GM21529 (cell line): ENCODE measurements at regions not wholly inside any gene's neighbourhood (a gene's known extent, or its start where the extent isn't known, plus 50 kb on each side); places are given as distances from the start of the nearest gene placed in this dataset.
"Not testable (repeated sequence)": the region's sequence is repeated elsewhere in the genome, so short reads cannot be mapped to it uniquely, and the experiment has no call there.

Source experiments
- ATAC-seq: cut with Tn5 transposase; IDR thresholded peaks from one replicate; pipeline ENCODE4 v1.9.1; 2021; ENCODE audit not compliant: unreplicated experiment

GRCh38 chr11:134737563-134738510 is 325.8 kb upstream of the B3GAT1 start:
- ATAC-seq, result no peak

DNA sequence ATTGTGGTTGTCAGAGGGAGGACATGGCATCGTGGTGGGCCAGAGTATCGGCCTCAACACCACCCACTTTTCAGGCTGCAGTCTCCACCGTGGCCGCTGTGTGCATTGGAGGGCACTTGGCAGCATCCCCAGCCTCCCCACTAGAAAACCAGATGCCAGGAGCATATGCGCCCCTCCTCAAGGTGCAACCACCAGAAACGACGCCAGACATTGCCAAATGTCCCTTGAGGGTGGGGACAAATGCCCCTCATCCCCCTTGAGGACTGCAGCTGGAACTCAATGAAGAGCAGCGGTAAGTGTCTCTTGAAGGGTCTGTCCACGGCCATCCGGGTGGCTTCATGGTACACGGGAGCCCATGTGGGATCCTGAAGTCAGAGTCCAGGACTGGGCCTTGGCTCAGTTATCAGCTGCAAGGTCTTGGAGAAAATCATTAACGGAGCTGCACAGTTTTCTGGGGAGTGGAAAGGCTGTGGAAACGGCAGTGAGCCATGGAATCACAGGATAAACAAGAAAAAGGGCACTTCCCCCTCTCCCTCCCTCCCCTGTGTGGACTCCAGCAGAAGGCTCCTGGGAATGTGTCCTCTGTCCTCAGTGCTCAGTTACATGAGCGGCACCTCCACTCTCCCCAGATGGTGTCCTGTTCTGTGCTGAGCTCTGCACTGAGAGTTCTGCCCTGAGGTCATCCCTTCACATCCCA is 324.4 kb upstream of the B3GAT1 start:
- ATAC-seq, result no peak

- ATAC-seq, result no peak
Observed at GRCh38 chr11:134734894-134735293, 322.9 kb upstream of the B3GAT1 start.

DNA sequence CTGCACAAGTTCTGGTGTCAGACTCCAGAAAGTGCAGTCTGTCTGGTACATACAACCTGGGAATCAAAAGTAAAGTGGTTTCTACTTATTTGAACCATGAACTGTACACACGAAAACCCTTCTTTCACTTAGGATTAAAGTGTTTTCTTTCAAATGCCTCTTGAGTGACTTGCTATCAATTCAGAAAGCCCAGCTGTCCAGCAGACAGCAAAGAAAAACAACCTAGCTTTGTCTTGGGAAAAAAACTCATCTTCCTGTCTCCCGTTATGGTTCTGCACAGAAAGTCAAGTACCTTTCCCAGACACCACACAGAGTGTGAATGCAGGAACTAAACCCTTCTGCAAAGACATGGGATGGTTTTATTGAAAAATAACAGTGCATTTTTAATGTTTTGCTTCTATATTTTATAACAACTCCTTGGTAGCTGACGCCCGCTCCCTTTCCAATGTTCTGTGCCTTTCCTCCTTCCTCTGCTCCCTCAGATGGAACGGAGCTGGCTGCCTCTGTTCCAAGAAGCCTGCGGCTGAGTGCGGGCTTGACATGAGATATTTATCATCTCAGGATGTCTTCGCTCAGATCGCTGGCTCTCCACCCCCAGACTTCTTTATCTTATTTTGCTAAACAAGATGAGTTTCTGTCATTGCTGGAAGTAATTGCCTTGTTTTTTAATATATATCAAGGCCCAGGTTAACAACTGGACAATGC is 322.3 kb upstream of the B3GAT1 start:
- no peak for ATAC-seq

GRCh38 chr11:134733646-134734045 is 321.6 kb upstream of the B3GAT1 start:
- ATAC-seq, result no peak

- no peak for ATAC-seq
Observed at GRCh38 chr11:134731213-134731961, 319.3 kb upstream of the B3GAT1 start.

DNA sequence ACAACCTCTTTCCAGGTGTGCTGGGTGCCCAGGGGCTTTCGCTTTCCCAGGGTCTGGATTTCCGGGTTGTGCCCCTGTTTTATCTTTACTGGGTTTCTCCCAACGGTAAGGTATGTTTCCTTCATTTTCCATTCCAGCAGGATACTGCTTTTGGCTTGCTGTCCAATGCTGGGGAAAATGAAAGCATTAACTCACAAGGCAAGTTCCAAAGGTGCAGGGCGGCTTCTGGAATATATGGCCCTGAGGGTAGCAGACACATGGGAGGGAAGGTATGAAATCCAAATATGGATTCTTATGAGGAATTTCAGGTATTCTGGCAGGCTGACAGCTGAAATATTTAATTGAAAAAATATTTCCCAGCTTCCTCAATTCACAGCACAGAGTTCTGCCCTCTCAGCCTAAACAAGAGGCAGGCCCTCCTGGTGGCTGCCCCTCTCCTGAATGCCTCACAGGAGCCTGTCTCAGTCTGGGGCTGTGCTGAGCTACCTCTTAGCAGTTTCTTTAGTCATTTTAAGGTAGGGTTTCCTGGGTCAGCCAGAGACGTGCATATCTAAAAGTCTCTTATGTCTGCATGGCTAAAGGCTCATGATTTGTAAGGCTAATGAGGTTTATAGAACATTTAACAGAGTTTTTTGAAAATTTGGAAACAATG is 318.6 kb upstream of the B3GAT1 start:
- no peak for ATAC-seq

GRCh38 chr11:134730101-134730500 is 318.1 kb upstream of the B3GAT1 start:
- ATAC-seq, result no peak

DNA sequence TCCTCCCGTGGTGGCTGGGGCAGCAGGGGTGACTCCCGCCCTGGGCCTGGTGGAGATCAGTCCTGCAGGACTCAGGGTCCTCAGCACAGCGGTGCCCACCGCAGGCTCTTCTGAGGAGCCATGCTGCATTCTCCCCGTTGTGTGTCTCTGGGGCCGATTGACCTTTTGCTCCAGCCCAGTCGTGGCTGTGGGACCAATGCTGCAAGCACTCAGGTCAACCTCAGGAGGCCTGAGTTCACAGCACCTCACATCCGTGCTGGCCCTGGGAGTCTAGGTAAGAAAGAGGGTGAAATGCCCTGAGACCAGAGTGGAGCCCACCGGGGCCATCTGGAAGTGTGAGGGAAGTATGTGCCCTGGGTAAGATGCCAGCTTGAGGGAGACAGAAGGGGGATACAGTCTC is 316.1 kb upstream of the B3GAT1 start:
- ATAC-seq, result no peak

DNA sequence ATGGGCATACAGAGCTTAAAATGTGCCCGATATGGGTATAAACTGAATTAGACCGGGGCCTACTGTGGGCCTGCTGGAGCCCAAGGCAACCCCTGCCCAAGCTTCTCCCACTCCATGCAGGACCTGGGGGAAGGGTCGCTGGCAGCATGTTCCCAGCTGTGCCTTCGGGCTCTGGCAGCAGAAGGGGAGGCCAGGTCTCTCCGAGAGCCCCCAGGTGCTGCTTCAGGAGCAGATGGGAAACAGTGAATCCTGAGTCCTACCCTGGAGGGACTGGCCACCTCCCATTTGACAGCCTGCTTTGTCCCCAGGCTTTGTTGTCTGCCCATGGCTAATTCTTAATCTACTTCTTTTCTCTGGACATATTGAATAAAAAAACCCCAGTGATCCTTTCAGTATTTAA is 315.6 kb upstream of the B3GAT1 start:
- ATAC-seq, result no peak

DNA sequence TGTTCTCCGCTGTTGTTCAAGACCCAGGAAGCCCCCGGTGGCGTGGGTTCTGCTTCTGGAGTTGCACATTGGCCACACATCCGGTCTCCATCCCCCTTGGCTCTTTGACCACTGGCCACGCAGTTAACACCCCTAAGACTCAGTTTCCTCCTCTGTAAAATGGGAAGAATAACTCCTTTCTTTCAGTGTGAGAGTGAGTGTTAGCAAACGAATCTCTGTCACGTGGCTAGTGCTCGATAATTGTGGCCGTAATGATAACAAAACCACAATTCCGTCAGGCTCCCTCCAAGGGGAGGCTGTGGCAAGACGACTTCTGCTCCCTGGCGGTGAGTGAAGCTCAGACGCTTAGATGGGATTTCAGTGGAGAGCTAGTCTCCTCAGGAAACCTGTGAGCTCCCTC is 315.2 kb upstream of the B3GAT1 start:
- no peak for ATAC-seq

DNA sequence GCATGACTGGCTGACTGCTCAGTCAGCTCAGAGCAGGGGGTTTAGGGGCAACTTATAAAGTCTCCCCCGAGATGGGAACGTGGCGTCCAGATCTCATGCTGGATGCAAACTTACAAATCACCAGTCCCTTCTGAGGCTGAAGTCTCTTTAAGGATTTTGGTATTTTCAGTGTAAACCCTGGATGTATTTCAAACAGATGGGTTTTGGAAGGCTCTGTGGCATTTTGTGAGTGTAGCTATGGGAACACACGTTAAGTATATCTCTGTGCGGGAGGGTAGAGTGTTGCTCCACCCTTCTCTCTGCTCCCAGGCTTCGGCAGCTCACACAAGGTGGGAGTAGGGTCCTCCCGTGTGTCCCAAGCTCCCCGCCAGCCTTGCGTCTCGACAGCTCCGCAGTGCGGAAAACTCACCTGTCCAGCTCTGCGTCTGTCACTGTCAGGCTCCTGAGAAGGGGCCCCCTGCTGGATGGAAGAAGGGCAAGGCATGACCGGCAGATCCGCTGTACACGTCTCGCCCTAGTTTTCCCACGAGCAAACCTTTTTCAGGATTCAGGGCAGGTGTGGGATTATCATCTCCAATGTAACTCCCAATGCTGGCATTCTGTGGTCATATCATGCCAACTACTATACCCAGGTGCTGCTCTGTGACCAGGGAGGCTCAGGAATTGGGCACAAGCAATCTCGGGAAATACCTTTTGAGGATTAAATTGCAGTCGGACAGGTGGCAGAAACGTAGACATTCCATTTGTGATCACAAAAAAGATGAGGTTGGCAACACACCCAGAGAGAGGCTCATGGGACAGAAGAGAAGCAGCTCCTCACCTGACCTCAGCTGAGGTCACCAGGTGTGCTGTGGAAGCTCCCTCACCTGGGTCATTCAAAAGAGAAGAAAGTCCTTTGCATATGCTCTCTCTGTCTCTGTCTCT is 313.9 kb upstream of the B3GAT1 start:
- no peak for ATAC-seq

DNA sequence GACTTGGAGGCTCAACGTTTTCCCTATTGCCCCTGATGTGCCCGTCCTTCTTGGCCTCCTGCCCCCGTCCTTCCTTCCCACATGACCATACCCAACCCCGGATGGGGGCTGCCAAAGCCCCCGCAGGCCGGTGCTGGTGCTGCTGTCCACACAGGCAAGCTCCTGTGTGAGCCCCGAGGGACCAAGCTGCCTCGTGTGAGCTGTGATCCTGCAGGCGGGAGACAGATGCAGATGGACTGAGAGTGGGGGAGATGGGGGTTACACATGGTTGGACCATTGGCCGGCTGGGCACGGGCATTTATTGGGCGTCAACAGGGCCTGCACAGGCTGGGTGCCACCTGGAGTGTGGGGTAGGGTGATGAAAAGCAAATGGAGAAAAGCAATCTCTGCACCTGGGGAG is 313.2 kb upstream of the B3GAT1 start:
- no peak for ATAC-seq

DNA sequence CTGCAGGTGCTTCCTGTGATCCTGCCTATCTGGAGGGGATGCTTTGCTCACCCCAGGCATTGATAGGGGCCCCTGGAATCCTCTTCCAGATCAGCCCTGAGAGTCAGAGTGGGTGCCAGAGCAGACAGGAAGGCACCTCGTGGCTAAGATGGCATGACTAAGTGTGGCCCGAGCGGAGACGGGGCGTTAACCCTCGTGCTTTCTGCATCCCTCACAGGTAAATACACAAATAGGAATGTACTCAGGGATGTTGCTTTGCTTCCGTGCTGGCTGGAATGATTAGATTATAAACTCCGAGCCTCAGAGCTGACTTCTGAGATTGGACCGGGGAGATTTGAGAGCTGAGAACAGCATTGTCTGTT is 312.7 kb upstream of the B3GAT1 start:
- no peak for ATAC-seq

DNA sequence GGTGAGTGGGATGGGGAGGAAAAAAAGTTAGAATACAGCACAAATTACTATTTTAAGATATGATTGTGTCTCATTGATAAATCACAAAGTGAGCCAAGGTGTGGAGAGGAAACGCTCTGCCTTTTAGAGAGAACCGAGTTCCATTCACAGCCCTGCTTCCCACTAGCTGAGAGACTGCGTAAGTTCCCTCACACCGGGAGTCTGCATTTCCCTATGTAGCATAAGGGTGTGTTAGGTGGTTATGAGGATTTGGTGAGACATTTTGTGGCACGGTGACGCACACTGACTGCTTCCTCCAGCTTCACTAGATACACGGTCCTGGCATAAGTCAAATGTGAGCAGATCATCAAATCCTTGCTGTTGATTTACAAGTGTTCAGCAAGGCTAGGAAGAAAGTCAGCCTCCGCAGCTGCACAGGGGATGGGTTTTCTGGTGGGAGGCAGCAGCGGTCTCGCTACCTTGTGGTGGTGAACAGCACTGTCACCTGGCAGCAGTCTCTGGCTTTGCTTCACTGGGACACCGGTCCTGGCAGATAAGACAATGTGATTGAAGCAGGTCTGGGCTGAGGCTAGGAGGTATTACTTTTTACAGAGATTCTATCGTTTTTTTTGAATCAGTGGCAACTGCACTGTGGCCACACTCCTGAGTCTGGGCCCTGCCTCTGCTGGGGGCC is 312.2 kb upstream of the B3GAT1 start:
- ATAC-seq, result no peak

DNA sequence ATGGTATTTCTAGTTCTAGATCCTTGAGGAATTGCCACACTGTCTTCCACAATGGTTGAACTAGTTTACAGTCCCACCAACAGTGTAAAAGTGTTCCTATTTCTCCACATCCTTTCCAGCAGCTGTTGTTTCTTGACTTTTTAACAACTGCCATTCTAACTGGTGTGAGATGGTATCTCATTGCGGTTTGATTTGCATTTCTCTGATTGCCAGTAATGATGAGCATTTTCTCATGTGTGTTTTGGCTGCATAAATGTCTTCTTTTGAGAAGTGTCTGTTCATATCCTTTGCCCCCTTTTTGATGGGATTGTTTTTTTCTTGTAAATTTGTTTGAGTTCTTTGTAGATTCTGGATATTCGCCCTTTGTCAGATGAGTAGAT is 308.6 kb upstream of the B3GAT1 start:
- ATAC-seq, result not testable (repeated sequence)

DNA sequence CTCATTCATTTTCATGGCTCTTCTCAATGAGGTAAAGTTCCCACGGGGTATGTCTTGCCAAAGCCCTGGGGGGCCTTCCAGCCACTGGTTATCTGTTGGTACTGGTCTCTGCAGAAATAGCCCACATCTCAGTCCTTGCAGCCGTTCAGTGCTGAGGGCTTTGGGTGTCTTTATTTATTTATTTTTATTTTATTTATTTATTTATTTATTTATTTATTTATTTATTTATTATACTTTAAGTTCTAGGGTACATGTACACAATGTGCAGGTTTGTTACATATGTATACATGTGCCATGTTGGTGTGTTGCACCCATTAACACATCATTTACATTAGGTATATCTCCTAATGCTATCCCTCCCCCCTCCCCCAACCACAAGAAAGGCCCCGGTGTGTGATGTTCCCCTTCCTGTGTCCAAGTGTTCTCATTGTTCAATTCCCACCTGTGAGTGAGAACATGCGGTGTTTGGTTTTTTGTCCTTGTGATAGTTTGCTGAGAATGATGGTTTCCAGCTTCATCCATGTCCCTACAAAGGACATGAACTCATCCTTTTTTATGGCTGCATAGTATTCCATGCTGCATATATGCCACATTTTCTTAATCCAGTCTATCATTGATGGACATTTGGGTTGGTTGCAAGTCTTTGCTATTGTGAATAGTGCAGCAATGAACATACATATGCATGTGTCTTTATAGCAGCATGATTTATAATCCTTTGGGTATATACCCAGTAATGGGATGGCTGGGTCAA is 308.1 kb upstream of the B3GAT1 start:
- ATAC-seq, result not testable (repeated sequence)

DNA sequence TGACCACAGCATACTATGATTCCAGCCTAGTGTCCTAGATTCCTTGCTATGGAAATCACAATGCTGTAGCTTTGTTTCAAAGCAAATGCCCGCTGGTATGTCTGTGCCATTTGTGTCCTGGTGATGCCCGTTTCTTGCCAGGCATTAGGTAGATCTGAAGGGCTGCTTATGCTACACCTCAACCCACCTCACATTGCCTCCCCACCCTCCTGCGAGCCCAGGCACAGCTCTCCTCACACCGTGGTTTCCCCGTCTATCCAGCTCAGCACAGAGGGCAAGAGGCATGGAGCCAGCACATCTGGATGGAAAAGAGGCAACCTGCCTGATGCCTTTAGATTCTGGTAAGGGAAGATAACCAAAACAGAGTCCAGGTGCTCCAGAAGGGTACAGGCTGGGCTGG is 307.4 kb upstream of the B3GAT1 start:
- ATAC-seq, result no peak
